ENCODE measurements at regions not wholly inside any gene's neighbourhood (a gene's known extent, or its start where the extent isn't known, plus 50 kb on each side); places are given as distances from the start of the nearest gene placed in this dataset.

- no peak overlapping the region for H3K4me3 ChIP-seq (ENCODE audit: low read depth, low read length)
- no peak for TF ChIP-seq CTCF (IDR thresholded peaks at IDR 0.05; ENCODE audit: insufficient read depth, low read length, missing control alignments)
- DNase-seq (ENCODE audit: low read depth, low spot score) = no peak
- ChIA-PET POLR2A (interaction anchor here (0.6 kb wide), 1 partner anchor 815 kb away, joined by 3 read pairs; no protein-coding TSS in a partner anchor), CTCF (no interaction called here)
These were observed 321.0 kb upstream of the RTL1 start for GRCh38 chr14:101224356-101225156.

- ChIA-PET CTCF (interaction anchor here (0.8 to 2.0 kb wide), 2 partner anchors 10 to 11 kb away, joined by 3 to 9 read pairs; no protein-coding TSS in a partner anchor), POLR2A (interaction anchor here (0.6 kb wide), 1 partner anchor 816 kb away, joined by 3 read pairs; no protein-coding TSS in a partner anchor)
- no peak for DNase-seq (ENCODE audit: low read depth, low spot score)
- H3K4me3 ChIP-seq (ENCODE audit: low read depth, low read length) = no peak overlapping the region
- TF ChIP-seq CTCF (IDR thresholded peaks at IDR 0.05; ENCODE audit: insufficient read depth, low read length, missing control alignments) = no peak
These were observed 321.9 kb upstream of the RTL1 start for GRCh38 chr14:101225157-101226152.

- ChIA-PET CTCF (interaction anchor here (0.8 to 2.0 kb wide), 2 partner anchors 9 to 11 kb away, joined by 3 to 9 read pairs; no protein-coding TSS in a partner anchor), POLR2A (no interaction called here)
- DNase-seq (ENCODE audit: low read depth, low spot score) = no peak
- no peak for TF ChIP-seq CTCF (IDR thresholded peaks at IDR 0.05; ENCODE audit: insufficient read depth, low read length, missing control alignments)
- no peak overlapping the region for H3K4me3 ChIP-seq (ENCODE audit: low read depth, low read length)
These were observed 322.7 kb upstream of the RTL1 start for GRCh38 chr14:101226265-101226602.

GRCh38 chr14:101226603-101227425 is 323.3 kb upstream of the RTL1 start:
- ChIA-PET CTCF (interaction anchor here (0.8 to 2.0 kb wide), 2 partner anchors 8 to 10 kb away, joined by 3 to 9 read pairs; no protein-coding TSS in a partner anchor), POLR2A (no interaction called here)
- no peak for DNase-seq (ENCODE audit: low read depth, low spot score)
- TF ChIP-seq CTCF (IDR thresholded peaks at IDR 0.05; ENCODE audit: insufficient read depth, low read length, missing control alignments) = no peak
- no peak overlapping the region for H3K4me3 ChIP-seq (ENCODE audit: low read depth, low read length)

- ChIA-PET CTCF (interaction anchor here (1.3 kb wide), 1 partner anchor 11 kb away, joined by 5 read pairs; no protein-coding TSS in a partner anchor), POLR2A (no interaction called here)
- no peak overlapping the region for H3K4me3 ChIP-seq (ENCODE audit: low read depth, low read length)
- DNase-seq (ENCODE audit: low read depth, low spot score) = no peak
- no peak for TF ChIP-seq CTCF (IDR thresholded peaks at IDR 0.05; ENCODE audit: insufficient read depth, low read length, missing control alignments)
These were observed 324.4 kb upstream of the RTL1 start for GRCh38 chr14:101227611-101228594.

Measured in AG04449 (cell line).